ACC112 (cell line): ENCODE measurements at regions not wholly inside any gene's neighbourhood (a gene's known extent, or its start where the extent isn't known, plus 50 kb on each side); places are given as distances from the start of the nearest gene placed in this dataset.

Experiments
- H2AFZ ChIP-seq: fragments of 200-600 bp; sonication (generic); one replicate; pipeline ENCODE4 v1.6.0; 2017; ENCODE audit warnings: antibody characterized with exemption, low read length; ENCODE audit not compliant: unreplicated experiment
- H3K27ac ChIP-seq: fragments of 200-600 bp; sonication (generic); 2 replicates; pipeline ENCODE4 v1.5.1; 2014; ENCODE audit warnings: low read depth, mild to moderate bottlenecking, antibody characterized with exemption, low read length, moderate library complexity
- H3K27me3 ChIP-seq: fragments of 200-600 bp; sonication (generic); 2 replicates; pipeline ENCODE4 v1.6.1; 2014; ENCODE audit warnings: mild to moderate bottlenecking, antibody characterized with exemption, low read length, moderate library complexity, mixed read lengths; ENCODE audit not compliant: insufficient read depth
- H3K36me3 ChIP-seq: fragments of 200-600 bp; sonication (generic); 2 replicates; pipeline ENCODE4 v1.6.1; 2016; ENCODE audit warnings: mild to moderate bottlenecking, antibody characterized with exemption, low read length, moderate library complexity, mixed read lengths; ENCODE audit not compliant: insufficient read depth
- H3K4me1 ChIP-seq: fragments of 200-600 bp; sonication (generic); one replicate; pipeline ENCODE4 v1.6.1; 2016; ENCODE audit warnings: low read length, mixed read lengths; ENCODE audit not compliant: insufficient read depth, unreplicated experiment, control insufficient read depth
- H3K4me3 ChIP-seq: fragments of 200-600 bp; sonication (generic); 2 replicates; pipeline ENCODE4 v1.5.1; 2014; ENCODE audit warnings: mild to moderate bottlenecking, low read depth, low read length
- H3K79me2 ChIP-seq: fragments of 200-600 bp; sonication (generic); one replicate; pipeline ENCODE4 v1.6.0; 2016; ENCODE audit warnings: low read length; ENCODE audit not compliant: control insufficient read depth, unreplicated experiment, insufficient read depth

DNA sequence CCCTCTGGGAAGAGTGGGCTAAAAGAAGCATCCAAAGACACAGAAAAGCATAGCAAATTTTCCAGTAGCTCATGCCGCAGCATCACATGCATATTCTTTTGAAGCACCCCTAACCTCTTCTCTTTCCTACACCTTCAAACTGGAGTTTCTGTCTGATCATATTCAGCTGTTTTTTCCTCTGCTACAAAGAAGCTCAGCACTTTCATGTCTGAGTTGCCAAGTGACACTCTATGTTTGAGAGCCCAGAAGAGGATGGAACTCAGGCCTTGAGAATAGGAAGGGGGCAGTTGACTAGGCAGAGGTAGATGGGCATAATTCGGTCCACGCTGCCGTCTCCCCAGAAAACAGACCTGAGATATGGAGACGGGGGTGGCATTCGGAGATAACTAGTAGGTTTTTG is 489.6 kb upstream of the NR2F2 start:
- no peak overlapping the region for H3K27ac ChIP-seq
- no peaks in the 10 kb centered on the region for H3K79me2 ChIP-seq

DNA sequence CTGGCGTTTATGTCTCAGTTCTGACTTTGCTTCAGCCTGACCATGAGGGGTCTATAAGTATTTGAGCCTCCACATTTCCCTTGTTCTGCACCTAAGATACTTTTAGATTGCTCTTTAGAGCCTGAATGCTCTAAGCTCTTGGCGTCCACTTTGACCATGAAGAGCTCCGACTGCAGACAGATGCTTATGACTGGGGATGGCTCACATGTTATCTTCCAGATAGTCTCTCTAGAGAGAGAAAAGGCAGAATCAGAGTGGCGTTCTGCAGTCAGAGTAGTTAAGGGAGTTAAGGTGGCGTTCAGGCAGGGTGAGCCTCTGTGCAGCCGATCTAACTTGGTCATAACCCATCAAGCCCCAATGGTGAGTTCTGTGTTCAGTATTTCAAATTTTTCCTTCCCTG is 487.9 kb upstream of the NR2F2 start:
- Histone ChIP-seq H3K36me3 (no peaks in the 10 kb centered on the region), H3K4me3 (no peak overlapping the region; the same call in 1 of the 2 replicates), H2AFZ (peak overlapping the region; percentile 97), H3K4me1 (peaks cover 46% of the 10 kb centered on the region), H3K27ac (peak overlapping the region; percentile 70), H3K79me2 (no peaks in the 10 kb centered on the region), H3K27me3 (no peaks in the 10 kb centered on the region)

More for the DNA sequence above, 489.6 kb upstream of the NR2F2 start:
- Histone ChIP-seq H3K4me1 (peaks cover 38% of the 10 kb centered on the region), H3K36me3 (no peaks in the 10 kb centered on the region), H2AFZ (no peak overlapping the region), H3K4me3 (no peak overlapping the region), H3K27me3 (no peaks in the 10 kb centered on the region)

DNA sequence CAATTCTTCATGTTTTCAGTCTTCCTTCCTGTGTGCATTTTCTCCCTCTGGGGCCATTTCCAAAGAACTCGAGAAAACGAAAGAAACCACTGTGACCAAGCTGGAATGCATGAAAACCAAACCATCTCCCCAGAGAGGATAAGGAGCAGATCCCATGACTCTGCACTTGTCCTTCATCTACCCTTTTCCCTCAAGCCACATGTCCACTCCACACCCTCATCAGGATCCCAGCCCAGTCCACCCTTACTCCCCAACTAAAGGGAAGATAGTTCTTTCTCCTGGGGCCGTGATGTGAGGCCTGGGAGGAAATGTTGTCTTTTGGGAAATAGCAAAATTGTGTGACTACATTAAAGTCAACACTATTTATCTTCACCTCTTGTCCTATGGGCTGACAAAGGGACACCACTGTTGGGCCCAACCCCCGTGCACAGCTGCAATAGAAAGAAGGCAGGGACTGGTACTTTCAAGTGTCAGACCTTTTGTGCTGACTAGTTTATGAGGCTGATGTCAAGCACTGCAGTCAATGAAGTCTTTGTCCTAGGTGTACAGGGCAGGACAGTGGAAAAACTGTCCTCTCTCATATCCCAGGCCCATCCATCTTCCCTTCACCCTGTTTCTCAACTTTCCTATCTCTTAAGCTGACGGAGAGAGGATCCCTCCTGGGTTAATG is 487.1 kb upstream of the NR2F2 start:
- Histone ChIP-seq H3K4me3 (peak overlapping the region; percentile 65), H3K27me3 (no peaks in the 10 kb centered on the region), H3K36me3 (no peaks in the 10 kb centered on the region), H2AFZ (peak overlapping the region; percentile 97), H3K79me2 (no peaks in the 10 kb centered on the region), H3K27ac (peak overlapping the region; percentile 70), H3K4me1 (peaks cover 46% of the 10 kb centered on the region)

DNA sequence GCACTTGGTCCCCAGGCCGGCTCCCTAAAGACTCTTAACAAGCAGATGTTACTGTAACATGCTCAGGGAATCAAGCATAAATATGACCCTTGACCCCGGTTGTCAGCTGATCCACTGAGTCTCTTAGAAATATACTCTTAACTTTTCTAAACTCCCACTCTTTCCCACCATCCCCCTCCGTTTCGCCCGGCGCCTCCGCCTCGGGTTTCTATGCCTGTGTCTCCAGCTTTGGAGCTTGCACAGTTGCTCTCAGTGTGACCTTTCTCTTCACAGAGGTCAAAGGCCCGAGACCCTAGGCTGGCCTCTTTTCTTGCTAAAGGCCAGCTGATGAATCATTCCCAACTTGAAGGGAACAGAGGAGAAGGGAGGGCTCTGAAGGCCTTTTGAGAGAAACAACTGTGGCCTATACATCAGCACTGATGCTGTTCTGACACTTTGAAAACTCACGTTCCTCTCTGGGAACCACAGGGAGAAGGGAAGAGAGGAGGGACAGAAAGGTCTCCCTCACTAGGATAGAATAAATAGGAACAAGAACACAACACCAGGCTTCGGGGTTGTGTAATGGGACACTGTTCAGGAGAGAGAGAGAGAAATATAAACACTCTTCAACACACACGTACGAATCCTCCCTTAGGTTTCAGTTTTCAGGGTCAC is 484.5 kb upstream of the NR2F2 start:
- H2AFZ ChIP-seq = peak overlapping the region; percentile 80

DNA sequence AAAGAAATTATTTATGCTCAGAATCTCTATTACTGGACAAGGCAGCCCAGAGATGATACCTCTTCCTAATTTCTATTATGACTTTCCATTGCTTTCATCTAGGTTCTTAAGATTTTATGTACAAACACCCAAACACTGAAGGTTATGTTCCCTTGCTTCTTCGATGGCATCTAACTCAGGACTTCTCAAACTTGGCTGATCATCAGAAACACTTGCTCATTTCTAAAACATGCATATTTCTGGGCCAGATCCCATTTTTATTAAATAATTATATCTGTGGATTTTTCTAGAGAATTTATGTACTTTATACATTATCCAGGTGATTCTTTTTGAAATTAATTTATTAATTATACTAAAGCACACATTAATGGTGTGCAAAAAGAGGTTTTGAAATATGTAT is 482.4 kb upstream of the NR2F2 start:
- H3K27ac ChIP-seq = no peak overlapping the region
- peaks cover 20% of the 10 kb centered on the region for H3K4me1 ChIP-seq
- no peaks in the 10 kb centered on the region for H3K79me2 ChIP-seq
- no peaks in the 10 kb centered on the region for H3K27me3 ChIP-seq
- H3K36me3 ChIP-seq = no peaks in the 10 kb centered on the region
- H2AFZ ChIP-seq = no peak overlapping the region
- H3K4me3 ChIP-seq = no peak overlapping the region

More for the DNA sequence above, 484.5 kb upstream of the NR2F2 start:
- Histone ChIP-seq H3K27ac (peak overlapping the region; percentile 53; the same call in 1 of the 2 replicates), H3K79me2 (no peaks in the 10 kb centered on the region), H3K36me3 (no peaks in the 10 kb centered on the region), H3K4me3 (peak overlapping the region; percentile 48; the same call in 1 of the 2 replicates), H3K27me3 (no peaks in the 10 kb centered on the region), H3K4me1 (peaks cover 25% of the 10 kb centered on the region)

DNA sequence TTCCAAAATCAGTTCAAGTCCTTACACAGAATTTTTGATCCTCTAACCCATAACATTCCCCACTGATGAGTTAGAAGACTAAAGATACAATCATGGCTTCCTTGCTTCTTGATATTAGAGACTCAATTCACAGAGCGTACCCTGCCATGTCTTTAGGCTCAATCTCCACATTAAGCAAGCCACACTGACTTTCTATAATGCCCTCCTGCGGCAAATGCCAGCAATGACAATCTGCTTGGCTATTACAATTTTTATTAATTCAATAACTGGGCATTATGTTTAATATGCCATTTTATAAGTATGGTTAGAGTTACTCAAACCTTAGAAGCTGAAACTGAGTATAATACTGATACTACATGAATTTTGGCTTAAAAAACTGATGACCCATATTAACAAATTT is 479.7 kb upstream of the NR2F2 start:
- no peak overlapping the region for H2AFZ ChIP-seq
- no peak overlapping the region for H3K27ac ChIP-seq
- H3K4me3 ChIP-seq = no peak overlapping the region
- H3K36me3 ChIP-seq = no peaks in the 10 kb centered on the region
- H3K27me3 ChIP-seq = no peaks in the 10 kb centered on the region
- H3K79me2 ChIP-seq = no peaks in the 10 kb centered on the region
- H3K4me1 ChIP-seq = peaks cover 14% of the 10 kb centered on the region

DNA sequence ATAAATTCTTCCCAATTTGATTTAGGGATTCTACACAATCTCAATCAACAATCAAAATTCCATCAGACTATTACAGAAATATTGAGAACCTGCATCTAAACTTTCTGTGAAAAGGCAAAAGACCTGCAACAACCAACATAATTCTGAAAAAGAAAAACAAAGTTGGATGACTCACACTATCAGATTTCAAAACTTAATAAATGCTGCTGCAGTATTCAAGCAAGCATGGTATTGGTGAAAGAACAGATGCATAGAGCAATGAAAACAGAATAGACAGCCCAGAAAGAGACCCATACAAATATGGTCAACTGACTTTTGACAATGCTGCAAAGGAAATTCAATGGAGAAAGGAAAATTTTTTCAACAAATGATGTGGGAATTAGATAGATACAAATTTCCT is 477.1 kb upstream of the NR2F2 start:
- Histone ChIP-seq H3K79me2 (no peaks in the 10 kb centered on the region), H3K27ac (no peak overlapping the region), H3K4me1 (peaks cover 23% of the 10 kb centered on the region), H3K4me3 (no peak overlapping the region), H3K36me3 (no peaks in the 10 kb centered on the region), H3K27me3 (no peaks in the 10 kb centered on the region), H2AFZ (no peak overlapping the region)

DNA sequence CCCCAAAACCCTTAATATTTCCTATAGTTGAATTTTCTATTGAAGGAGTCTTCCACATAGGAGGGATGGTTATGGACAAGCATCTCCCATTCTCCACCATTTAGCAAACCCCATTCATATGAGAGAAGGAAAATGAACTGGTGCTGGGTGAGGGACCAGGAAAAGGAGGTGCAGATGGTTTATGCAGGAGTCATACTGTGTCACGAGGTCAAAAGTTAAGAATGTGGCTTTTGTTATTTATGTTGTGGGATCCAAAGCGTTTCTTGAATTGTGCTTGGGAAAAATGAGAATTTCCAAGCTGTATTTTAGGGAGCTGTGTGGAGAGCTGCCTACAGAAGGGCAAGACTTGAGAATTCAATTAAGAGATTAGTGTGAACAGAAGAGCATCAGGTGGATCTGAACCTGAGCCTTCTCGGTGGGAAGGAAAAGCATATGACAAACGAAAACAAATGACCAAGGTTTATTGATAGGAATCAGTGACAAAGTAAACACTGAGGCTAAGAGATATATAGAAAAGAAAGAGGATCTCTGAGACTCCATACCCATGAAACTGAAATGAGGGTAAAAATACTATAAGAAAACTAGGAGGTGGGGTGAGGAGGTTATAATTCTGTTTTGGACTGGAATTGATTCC is 473.3 kb upstream of the NR2F2 start:
- Histone ChIP-seq H3K4me3 (no peak overlapping the region), H3K27me3 (no peaks in the 10 kb centered on the region), H3K4me1 (peaks cover 23% of the 10 kb centered on the region), H3K36me3 (no peaks in the 10 kb centered on the region), H2AFZ (peak overlapping the region; percentile 47), H3K27ac (peak overlapping the region; percentile 76), H3K79me2 (no peaks in the 10 kb centered on the region)

DNA sequence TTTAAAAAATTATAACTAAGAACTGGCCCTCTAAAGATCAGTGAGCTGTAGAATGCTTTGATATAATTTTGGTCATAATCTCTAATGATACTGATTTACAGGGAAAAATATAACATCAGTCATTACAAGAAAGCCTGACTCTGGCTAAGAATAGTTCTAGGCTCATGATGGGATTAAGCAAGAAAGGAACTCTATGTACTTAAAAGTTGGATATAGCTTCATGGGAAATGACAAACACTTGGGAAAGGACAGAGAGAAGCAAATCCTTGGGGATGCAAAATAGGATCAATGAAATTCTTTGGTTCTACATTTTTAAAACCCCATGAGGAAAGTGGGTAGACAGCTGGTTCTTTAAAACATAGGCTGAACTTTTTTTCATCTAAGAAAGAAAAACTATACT is 472.7 kb upstream of the NR2F2 start:
- Histone ChIP-seq H2AFZ (no peak overlapping the region), H3K27ac (peak overlapping the region; percentile 76), H3K36me3 (no peaks in the 10 kb centered on the region), H3K4me3 (no peak overlapping the region), H3K4me1 (peaks cover 23% of the 10 kb centered on the region), H3K79me2 (no peaks in the 10 kb centered on the region), H3K27me3 (no peaks in the 10 kb centered on the region)

DNA sequence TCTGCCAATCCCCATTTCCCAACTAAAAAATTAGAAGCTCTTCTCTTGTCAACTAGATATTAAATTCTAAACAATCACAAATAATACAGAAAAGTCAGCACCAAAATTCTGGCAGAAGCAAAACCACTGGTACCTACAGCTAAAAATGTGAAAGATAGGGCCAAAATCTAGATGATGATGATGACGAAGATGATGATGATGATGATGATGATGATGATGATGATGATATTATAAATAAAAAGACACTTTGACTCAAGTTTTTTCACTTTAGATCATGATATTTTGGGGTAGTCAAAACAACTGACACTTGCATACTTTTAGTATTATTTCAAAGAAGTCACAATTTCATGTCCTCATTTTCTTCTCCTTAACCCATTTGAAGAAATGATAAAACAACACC is 470.1 kb upstream of the NR2F2 start:
- Histone ChIP-seq H3K27me3 (no peaks in the 10 kb centered on the region), H3K79me2 (no peaks in the 10 kb centered on the region), H3K4me1 (peaks cover 18% of the 10 kb centered on the region), H3K36me3 (no peaks in the 10 kb centered on the region), H3K27ac (no peak overlapping the region), H2AFZ (no peak overlapping the region), H3K4me3 (no peak overlapping the region)

DNA sequence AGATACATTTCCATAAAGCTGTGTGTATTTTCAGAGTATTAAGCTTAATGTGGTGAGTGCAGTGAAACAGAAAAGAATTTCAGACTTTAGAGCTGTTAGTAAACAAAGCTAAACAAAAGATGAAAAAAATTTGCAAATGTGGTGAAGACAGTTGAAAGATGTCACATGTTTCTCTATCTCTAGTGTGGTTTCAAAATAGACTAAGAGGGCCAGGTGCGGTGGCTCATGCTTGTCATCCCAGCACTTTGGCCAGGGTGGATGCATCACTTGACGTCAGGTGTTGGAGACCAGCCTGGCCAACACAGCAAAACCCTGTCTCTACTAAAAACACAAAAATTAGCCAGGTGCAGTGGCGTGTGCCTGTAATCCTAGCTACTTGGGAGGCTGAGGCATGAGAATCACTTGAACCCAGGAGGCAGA is 466.0 kb upstream of the NR2F2 start:
- no peaks in the 10 kb centered on the region for H3K27me3 ChIP-seq
- no peak overlapping the region for H2AFZ ChIP-seq
- no peak overlapping the region for H3K27ac ChIP-seq
- H3K4me1 ChIP-seq = no peaks in the 10 kb centered on the region
- H3K4me3 ChIP-seq = no peak overlapping the region
- no peaks in the 10 kb centered on the region for H3K36me3 ChIP-seq
- H3K79me2 ChIP-seq = no peaks in the 10 kb centered on the region
